Choroid plexus epithelial cell (primary cell): ENCODE measurements at regions not wholly inside any gene's neighbourhood (a gene's known extent, or its start where the extent isn't known, plus 50 kb on each side); places are given as distances from the start of the nearest gene placed in this dataset.
"Not testable (repeated sequence)": the region's sequence is repeated elsewhere in the genome, so short reads cannot be mapped to it uniquely, and the experiment has no call there.

ENCODE experiments used
- DNase-seq: peaks from one replicate; pipeline ENCODE4 v3.0.0-alpha.2; 2010; ENCODE audit warnings: low read depth
- H3K4me3 ChIP-seq: 2 replicates; pipeline ENCODE4 v1.5.1; 2011; ENCODE audit warnings: low read depth, mild to moderate bottlenecking, control low read depth, low read length, moderate library complexity
- CTCF ChIP-seq: conservative IDR thresholded peaks from 2 replicates; pipeline ENCODE4 v1.5.1; 2011; ENCODE audit warnings: low read depth, mild to moderate bottlenecking, control low read depth, inconsistent platforms, low read length, moderate library complexity

- no peak overlapping the region for H3K4me3 ChIP-seq
- no peak for DNase-seq
- no peak for TF ChIP-seq CTCF
These were observed 217.9 kb downstream of the GLRX3 start for GRCh38 chr10:130353928-130354572.

DNA sequence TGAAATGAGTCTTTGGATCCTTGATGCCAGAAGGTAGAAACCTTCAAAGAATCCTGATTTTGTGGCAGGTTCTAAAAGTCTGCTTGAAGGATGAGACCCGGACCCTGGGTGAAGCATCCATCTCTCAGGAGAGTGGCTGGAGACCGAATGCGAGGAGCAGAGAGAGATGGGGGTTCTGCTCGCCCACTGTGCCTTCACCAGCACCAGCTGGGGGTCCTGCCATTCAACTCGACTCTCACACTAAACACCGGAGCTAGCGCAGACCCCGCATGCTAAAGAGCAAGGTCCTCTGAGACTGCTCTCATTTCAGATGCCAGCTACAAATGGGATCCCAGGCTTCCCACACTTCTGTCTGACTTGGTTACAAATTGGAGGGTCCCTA is 218.4 kb downstream of the GLRX3 start:
- DNase-seq, result no peak
- H3K4me3 ChIP-seq, result no peak overlapping the region
- no peak for TF ChIP-seq CTCF

GRCh38 chr10:130354976-130355795 is 219.0 kb downstream of the GLRX3 start:
- no peak for DNase-seq
- H3K4me3 ChIP-seq, result no peak overlapping the region
- TF ChIP-seq CTCF, result no peak

GRCh38 chr10:130356429-130356828 is 220.2 kb downstream of the GLRX3 start:
- DNase-seq, result not testable (repeated sequence)

GRCh38 chr10:130357226-130357625 is 221.0 kb downstream of the GLRX3 start:
- no peak overlapping the region for H3K4me3 ChIP-seq
- no peak for DNase-seq
- TF ChIP-seq CTCF, result no peak

More at GRCh38 chr10:130356429-130356828, 220.2 kb downstream of the GLRX3 start:
- H3K4me3 ChIP-seq, result not testable (repeated sequence)

DNA sequence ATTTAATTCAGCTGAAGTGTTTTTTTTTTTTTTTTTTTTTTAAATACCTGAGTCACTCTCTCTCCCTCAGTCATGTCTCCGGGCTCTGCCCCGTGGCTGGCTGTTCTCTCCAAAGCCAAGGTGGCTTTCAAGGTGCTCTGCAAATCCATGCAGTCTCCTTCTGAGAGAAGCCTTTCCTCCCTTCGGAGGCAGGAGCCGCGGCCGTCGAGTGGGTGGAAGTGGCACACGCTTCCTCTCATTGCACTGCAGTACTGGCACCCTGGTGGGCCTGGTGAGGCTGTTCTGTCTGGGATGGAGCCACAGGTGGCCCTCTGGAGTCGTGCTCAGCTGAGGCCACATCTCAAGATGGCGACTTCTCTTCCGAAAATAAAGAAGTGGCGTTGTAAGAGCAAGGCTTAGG is 221.8 kb downstream of the GLRX3 start:
- no peak for TF ChIP-seq CTCF
- DNase-seq, result no peak
- no peak overlapping the region for H3K4me3 ChIP-seq

- H3K4me3 ChIP-seq, result no peak overlapping the region
- DNase-seq, result no peak
- TF ChIP-seq CTCF, result no peak
These were observed 222.9 kb downstream of the GLRX3 start for GRCh38 chr10:130358981-130359650.
